ENCODE measurements at regions not wholly inside any gene's neighbourhood (a gene's known extent, or its start where the extent isn't known, plus 50 kb on each side); places are given as distances from the start of the nearest gene placed in this dataset.
"Not testable (repeated sequence)": the region's sequence is repeated elsewhere in the genome, so short reads cannot be mapped to it uniquely, and the experiment has no call there.

- DNase-seq: no peak
These were observed 284.2 kb upstream of the SGK1 start for GRCh38 chr6:134602123-134602522.

DNA sequence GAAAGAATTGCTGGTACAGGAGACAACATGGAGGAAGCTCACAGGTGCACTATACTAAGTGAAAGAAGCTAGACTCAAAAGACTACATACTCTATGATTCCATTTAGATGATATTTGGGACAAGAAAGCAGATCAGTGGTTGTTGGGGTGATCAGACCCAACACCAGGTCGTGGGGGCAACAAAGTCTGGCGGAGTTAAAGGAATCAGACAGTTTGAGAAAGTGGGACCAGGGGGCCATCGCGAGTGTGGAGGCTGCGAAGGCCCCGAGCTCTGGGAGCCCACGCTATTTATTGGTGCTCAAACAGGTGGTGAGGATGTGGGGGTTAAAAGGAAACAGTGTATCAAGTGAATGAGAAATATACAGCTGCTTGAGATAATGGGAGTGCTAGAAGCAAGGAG lies 282.8 kb upstream of the SGK1 start:
- no peak for DNase-seq

- no peak for DNase-seq
These were observed 281.2 kb upstream of the SGK1 start for GRCh38 chr6:134599079-134599478.

DNA sequence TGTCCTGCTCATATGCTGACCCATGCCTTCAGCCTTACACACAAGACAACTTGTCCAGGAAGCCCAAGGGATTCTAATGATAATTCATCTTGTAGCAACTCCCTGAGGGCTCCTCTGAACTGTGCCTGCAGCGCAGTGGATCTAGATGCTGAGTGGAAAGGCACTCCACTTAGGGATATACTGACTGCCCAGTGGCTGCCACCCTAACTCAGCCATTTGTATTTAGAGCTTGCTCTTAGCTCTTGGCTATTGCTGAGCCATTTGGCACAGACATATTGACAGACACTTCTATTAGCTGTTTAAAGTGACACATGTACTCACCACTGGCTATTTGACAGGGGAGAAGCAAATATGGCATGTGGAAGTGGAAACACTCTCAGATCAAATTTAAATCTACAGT lies 278.3 kb upstream of the SGK1 start:
- DNase-seq: no peak

- no peak for DNase-seq
These were observed 277.0 kb upstream of the SGK1 start for GRCh38 chr6:134594881-134595280.

GRCh38 chr6:134593887-134594286 lies 276.0 kb upstream of the SGK1 start:
- DNase-seq: no peak

DNA sequence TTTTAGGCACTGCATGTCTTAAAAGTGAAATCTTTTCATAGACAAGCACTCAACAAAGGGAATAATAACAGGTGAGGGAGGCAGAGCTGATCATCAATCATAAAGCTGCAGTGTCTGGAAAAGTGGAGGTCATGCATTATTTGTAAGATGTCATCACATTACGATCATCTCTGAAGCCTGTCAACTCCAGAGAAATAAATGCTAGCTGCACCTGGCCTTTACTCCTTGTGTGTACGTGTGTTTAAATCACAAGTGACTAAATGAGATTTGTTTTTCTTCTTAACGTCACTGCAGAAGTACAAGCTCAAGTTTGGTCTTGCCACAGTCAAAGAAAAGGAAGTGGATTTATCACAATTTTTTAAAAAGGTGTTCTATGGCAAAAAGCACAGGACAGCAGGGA lies 275.5 kb upstream of the SGK1 start:
- no peak for DNase-seq

DNA sequence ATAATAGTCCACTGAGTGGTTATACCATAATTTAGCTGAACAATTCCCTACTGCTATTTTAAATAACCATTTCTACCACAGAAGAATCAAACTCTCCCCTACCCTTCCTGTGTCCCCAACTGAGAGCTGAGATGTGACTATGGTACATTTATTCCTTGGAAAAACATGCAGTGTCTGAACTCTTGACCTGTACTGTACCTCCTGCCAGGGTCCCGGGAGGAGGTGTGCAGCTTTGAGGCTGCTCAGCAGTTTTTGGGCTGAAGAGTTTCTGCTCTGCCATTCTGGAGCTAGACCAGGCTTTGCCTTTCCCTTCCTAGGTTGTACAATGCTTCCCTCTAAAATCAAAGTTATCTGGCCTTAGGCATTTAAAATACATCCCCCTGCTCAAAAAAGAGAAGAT lies 275.1 kb upstream of the SGK1 start:
- DNase-seq: no peak

- DNase-seq: no peak
These were observed 272.5 kb upstream of the SGK1 start for GRCh38 chr6:134590449-134590848.

GRCh38 chr6:134590004-134590403 lies 272.1 kb upstream of the SGK1 start:
- no peak for DNase-seq

DNA sequence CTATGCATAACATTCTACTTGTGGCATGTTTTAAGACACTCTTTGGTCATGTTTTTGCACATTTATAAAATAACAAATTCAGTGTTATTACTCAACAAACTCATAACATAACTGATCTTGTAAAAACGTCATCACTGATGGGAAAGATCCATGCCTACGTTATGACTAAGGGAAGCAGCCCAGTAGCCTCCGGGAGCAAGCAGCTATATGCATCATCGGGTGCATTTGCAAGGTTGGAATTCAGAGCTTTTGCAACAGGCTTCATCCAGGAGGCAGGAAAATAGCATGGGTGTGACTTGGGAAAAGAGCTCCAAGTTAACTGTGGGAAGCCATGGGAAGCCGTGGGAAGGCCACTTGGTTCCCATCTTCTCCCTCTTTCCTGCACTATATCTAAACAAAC lies 271.6 kb upstream of the SGK1 start:
- DNase-seq: no peak

DNA sequence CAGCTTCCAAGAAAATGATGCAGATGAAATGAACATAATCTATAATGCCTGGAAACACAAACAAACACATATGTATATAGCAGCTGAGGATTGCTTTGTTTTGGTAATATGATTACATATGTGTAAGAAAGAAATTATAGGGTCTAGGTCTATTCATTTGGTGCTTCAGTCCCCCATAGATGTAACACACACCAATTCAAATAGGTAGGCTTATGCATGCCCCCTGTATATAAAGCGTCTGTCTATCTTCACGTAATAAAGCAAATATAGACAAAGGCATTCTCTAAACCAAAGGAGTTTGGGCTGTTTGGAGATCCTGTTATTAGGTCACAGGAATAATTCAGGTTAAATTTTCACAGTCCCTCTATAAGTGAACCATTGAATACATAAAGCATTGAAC lies 270.4 kb upstream of the SGK1 start:
- DNase-seq: no peak

GRCh38 chr6:134585517-134585873 lies 267.6 kb upstream of the SGK1 start:
- DNase-seq: no peak

GRCh38 chr6:134584847-134585516 lies 267.1 kb upstream of the SGK1 start:
- DNase-seq: no peak

- no peak for DNase-seq
These were observed 260.1 kb upstream of the SGK1 start for GRCh38 chr6:134577998-134578397.

DNA sequence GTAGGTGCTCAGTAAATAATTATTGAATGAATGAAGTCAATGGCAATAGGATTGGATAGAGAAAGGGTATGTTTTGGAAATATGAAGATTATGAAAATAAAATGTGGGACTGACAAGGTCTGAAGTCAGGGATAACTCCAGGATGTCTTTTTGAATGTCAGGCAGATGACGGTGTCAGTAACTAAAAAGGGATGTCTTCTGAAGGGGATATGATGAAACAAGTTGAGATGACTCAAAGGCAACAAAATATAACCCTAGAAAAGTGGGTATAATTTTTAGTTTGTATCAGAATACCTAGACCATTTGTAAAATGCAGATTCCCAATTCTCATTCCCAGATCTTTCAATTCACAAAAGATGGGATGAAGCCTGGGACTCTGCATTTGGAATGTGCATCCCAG lies 257.3 kb upstream of the SGK1 start:
- no peak for DNase-seq

DNA sequence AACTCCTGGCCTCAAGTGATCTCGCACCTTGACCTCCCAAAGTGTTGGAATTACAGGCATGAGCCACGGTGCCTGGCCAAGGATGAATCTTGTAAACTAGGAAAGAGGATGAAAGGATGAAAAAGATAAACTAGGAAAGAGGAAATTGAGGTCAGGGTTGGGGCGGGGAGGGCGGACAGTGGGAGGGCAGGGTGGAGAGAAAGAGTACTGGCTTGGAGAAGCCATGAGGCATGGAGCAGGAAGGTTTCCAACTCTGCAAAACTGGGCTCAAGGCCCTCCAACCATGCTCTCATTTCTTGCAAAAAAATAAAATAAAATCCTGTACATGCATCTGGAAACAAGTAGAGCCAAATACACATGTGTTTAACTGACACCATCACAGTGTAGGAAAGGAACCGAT lies 256.6 kb upstream of the SGK1 start:
- DNase-seq: no peak

DNA sequence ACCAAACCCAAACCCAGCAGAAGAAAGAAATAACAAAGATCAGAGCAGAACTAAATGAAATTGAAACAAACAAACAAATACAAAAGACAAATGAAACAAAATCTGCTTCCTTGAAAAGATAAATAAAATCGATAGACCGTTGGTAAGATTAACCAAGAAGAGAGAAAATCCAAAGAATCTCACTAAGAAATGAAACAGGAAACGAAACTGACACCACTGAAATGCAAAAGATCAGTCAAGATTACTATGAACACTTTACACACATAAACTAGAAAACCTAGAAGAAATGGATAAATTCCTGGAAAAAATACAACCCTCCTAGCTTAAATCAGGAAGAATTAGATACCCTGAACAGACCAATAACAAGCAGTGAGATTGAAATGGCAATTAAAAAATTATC lies 252.1 kb upstream of the SGK1 start:
- not testable (repeated sequence) for DNase-seq

- DNase-seq: no peak
These were observed 246.8 kb upstream of the SGK1 start for GRCh38 chr6:134564705-134565104.

GRCh38 chr6:134560019-134560418 lies 242.1 kb upstream of the SGK1 start:
- no peak for DNase-seq

DNA sequence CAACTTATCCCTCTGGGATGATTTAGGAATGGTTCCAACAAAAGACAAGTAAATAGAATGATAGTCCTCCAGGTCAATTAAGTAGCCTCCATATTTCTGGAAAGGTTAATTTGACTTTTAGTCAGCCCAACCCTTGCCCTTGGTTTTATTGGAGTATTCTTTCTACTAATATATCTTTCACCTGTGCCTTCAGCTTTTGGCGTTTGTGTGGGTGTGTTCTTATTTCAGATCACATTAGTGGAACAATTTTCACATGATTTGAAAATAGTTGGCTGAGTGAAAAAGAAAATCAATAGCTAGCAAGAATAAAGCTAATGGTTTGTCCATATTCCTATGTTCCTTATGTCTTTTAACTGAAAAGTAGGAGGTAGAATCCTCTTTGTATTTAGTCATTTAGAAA lies 239.6 kb upstream of the SGK1 start:
- no peak for DNase-seq

GRCh38 chr6:134555672-134556071 lies 237.8 kb upstream of the SGK1 start:
- DNase-seq: no peak

- DNase-seq: no peak
These were observed 236.0 kb upstream of the SGK1 start for GRCh38 chr6:134553936-134554335.

- DNase-seq: no peak
These were observed 233.5 kb upstream of the SGK1 start for GRCh38 chr6:134551245-134551960.

GRCh38 chr6:134550604-134551003 lies 232.7 kb upstream of the SGK1 start:
- no peak for DNase-seq

Data from stimulated activated CD4-positive, alpha-beta T cell treated with anti-CD3 and anti-CD28 coated beads, Interleukin-1b, Interleukin-23, amount 100 ng/mL, for 48 hours (primary cell).